K562 (cell line): ENCODE measurements at regions not wholly inside any gene's neighbourhood (a gene's known extent, or its start where the extent isn't known, plus 50 kb on each side); places are given as distances from the start of the nearest gene placed in this dataset.

ENCODE experiments used
- MTA1 ChIP-seq: fragments of 450-650 bp; IDR thresholded peaks from 2 replicates; pipeline ENCODE4 v1.6.1; 2017; ENCODE audit warnings: borderline replicate concordance
- NR4A1 ChIP-seq, 2 experiments: fragments of 250-450 bp in 1 of 2; fragments of 450-650 bp in 1 of 2; sonication (Bioruptor Pico) in 1 of 2; IDR thresholded peaks; 2 replicates each; pipeline versions ENCODE4 v1.4.0 to v1.6.1; 2016 to 2020; ENCODE audit warnings: mild to moderate bottlenecking in 2 of 2, missing compliant biosample characterization in 1 of 2, missing genetic modification characterization in 1 of 2, moderate library complexity in 1 of 2
- POLR3A ChIP-seq: IDR thresholded peaks from 2 replicates; pipeline ENCODE4 v1.6.1; 2011; ENCODE audit warnings: borderline replicate concordance, mild to moderate bottlenecking, moderate library complexity; ENCODE audit not compliant: insufficient read length, insufficient read depth; ENCODE audit errors: extremely low read depth
- REST ChIP-seq, 2 experiments: fragments of 450-650 bp; formaldehyde crosslinking in 1 of 2; IDR thresholded peaks; 2 replicates each; pipeline versions ENCODE4 v1.4.0 to v1.6.1; 2014 to 2020; ENCODE audit warnings: mild to moderate bottlenecking in 2 of 2, borderline replicate concordance in 1 of 2, low read depth in 1 of 2
- SAFB ChIP-seq: fragments of 200-400 bp; formaldehyde crosslinking; IDR thresholded peaks from 2 replicates; pipeline ENCODE4 v1.6.1; 2017; ENCODE audit warnings: low read depth, low read length, borderline replicate concordance
- ZNF274 ChIP-seq: IDR thresholded peaks from 2 replicates; pipeline ENCODE4 v1.6.1; 2011; ENCODE audit warnings: low read depth, mild to moderate bottlenecking, low read length, moderate library complexity, borderline replicate concordance
- ZNF280B ChIP-seq: fragments of 250-450 bp; sonication (Bioruptor Pico); IDR thresholded peaks from 2 replicates; pipeline ENCODE4 v1.5.1; 2021; ENCODE audit warnings: mild to moderate bottlenecking
- ZNF445 ChIP-seq: fragments of 250-450 bp; sonication (Bioruptor Pico); IDR thresholded peaks from 2 replicates; pipeline ENCODE4 v1.4.0; 2020; ENCODE audit warnings: low read depth, mild to moderate bottlenecking, moderate library complexity
- ZNF512 ChIP-seq: IDR thresholded peaks from 2 replicates; pipeline ENCODE4 v1.6.1; 2016; ENCODE audit warnings: missing genetic modification characterization, missing compliant biosample characterization
- ZNF518B ChIP-seq: fragments of 250-450 bp; sonication (Bioruptor Pico); IDR thresholded peaks from 2 replicates; pipeline ENCODE4 v1.5.0; 2021; ENCODE audit warnings: mild to moderate bottlenecking, moderate library complexity

- no peak for TF ChIP-seq REST (IDR thresholded peaks at IDR 0.05; ENCODE audit: borderline replicate concordance)
- TF ChIP-seq REST (CRISPR knock-in tag; IDR thresholded peaks at IDR 0.05; ENCODE audit: low read depth), result no peak
- no peak for TF ChIP-seq ZNF518B (CRISPR knock-in tag)
- TF ChIP-seq MTA1, result no peak
- TF ChIP-seq SAFB, result no peak
- TF ChIP-seq ZNF512 (tag), result no peak
- TF ChIP-seq ZNF280B, result no peak
- no peak for TF ChIP-seq POLR3A
- no peak for TF ChIP-seq NR4A1 (CRISPR knock-in tag; IDR thresholded peaks at IDR 0.05)
- TF ChIP-seq NR4A1 (tag; IDR thresholded peaks at IDR 0.05), result no peak
- TF ChIP-seq ZNF445 (CRISPR knock-in tag), result no peak
- no peak for TF ChIP-seq ZNF274
Observed at GRCh38 chr18:77369644-77370043, 120.0 kb downstream of the GALR1 start (continued).
